Left kidney (tissue), 1 donor: ENCODE measurements at regions not wholly inside any gene's neighbourhood (a gene's known extent, or its start where the extent isn't known, plus 50 kb on each side); places are given as distances from the start of the nearest gene placed in this dataset.
"Not testable (repeated sequence)": the region's sequence is repeated elsewhere in the genome, so short reads cannot be mapped to it uniquely, and the experiment has no call there.

Experiments
- DNase-seq: peaks from one replicate; pipeline ENCODE4 v3.0.0-alpha.2; 2013

DNA sequence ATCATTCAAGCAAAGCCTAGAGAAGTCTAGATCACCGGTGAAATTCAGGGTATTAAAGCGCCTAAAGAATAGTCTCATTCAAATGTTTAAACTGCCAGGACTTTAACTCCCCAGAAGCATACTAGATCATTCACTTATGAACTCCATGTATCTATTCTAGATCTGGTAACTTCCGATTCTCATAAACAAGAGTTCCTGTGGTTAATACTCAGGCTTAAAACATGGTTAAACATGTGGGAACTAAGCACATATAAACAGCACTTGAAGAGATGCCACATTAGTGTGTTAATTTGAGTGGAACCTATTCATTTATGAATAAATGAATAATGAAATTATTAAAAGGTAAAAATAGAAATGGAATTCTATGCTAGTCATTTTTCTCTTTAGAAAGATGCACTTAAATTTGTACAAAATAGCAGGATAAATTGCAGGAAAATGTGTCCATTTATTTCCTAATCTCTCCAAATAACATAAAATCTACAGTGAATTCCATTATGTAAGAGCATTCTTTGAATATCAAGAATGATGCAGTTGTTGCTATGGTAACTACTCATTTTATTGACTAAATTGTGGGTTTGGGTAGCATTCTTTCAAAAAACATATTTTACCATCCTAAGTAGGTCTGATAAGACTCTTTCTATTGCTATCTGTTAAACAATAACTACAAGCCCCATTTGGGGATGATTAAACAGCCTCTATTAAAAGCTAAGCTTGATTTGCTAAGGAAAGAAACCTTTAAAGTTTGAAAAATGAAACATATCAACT is 147.6 kb upstream of the TMEM168 start:
- DNase-seq = no peak

DNA sequence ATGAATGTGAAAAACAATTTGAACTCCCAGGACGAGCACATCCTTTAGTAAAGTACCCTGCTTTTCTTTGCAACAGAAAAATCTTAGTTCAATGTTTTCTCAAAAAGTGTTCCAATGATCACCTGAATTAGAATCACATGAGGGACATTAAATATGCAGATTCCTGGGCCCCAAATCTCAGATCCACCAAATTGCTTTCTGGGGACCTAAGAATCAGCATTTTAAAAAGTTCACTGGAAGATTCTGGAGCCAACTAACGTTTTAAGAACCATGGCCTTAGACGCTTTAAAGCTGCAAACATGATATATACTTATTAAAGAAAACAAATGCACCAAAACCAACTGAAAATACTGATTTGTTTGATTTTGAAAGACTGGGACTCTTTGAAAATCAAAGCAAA is 143.4 kb upstream of the TMEM168 start:
- no peak for DNase-seq

DNA sequence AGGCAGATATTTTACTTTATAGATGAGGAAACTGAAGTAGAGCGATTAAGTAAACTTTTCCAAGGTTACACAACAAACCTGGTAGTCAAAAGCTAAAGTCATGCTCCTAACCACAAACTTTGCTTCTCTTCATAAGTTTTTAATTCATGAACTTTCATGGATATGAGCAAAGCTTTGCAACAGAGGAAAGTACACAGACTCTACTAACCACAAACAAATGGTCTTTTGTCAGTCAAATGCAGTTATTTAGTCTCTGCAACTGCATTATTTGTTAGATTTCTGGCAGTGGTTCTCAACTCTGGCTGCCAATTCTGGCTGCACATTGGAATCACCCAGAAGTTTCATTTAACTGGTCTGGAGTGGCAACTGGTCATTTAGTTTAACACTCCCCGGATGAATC is 140.6 kb upstream of the TMEM168 start:
- DNase-seq = no peak

- no peak for DNase-seq
Measured at GRCh38 chr7:112929421-112929820, 139.2 kb upstream of the TMEM168 start.

GRCh38 chr7:112926018-112926417 is 135.8 kb upstream of the TMEM168 start:
- no peak for DNase-seq

- DNase-seq = not testable (repeated sequence)
Measured at GRCh38 chr7:112922546-112922945, 132.4 kb upstream of the TMEM168 start.

DNA sequence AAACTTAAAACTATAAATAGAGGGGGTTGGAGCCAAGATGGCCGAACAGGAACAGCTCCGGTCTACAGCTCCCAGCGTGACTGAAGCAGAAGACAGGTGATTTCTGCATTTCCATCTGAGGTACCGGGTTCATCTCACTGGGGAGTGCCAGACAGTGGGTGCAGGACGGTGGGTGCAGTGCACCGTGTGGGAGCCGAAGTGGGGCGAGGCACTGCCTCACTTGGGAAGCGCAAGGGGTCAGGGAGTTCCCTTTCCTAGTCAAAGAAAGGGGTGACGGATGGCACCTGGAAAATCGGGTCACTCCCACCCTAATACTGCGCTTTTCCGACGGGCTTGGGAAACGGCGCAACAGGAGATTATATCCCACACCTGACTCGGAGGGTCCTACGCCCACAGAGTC is 126.2 kb upstream of the TMEM168 start:
- not testable (repeated sequence) for DNase-seq

- no peak for DNase-seq
Measured at GRCh38 chr7:112908086-112908485, 117.9 kb upstream of the TMEM168 start.

- DNase-seq = no peak
Measured at GRCh38 chr7:112907658-112908057, 117.5 kb upstream of the TMEM168 start.

GRCh38 chr7:112905950-112906349 is 115.8 kb upstream of the TMEM168 start:
- DNase-seq = no peak

- DNase-seq = no peak
Measured at GRCh38 chr7:112905413-112905812, 115.2 kb upstream of the TMEM168 start.

DNA sequence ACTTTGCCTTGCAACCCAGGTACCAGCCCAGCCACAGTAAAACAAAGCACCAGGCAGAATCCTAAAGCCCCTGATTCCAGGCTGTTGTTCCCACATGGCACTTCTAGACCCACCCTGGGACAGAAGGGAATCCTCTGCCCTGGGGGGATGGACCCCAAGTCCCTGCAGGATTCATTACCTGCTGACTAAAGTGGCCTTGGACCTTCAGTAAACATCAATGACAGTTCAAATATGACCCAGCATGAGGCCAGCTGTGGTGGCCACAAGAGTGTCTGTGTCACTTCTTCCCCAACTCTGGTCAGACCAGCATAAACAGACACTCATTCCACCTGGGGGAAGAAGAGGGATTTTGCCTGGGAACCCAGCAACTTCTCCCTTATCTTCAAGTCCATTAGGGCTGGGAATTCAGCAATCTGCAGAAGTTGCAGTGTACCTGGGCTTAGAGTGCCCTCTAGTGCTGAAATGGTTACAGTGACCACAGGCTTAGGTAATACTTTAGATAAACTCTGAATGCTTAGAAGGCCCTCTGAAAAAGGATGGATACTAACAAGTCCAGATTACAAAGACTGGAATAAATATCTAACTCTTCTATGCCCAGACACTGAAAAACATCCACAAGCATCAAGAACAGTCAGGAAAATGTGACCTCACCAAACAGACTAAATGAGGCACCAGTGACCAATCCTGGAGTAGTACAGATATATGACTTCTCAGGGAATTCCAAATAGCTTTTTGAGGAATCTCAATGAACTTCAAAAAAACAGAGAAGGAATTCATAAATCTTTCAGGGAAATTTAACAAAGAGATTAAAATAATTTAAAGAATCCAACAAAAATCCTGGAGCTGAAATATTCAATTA is 108.5 kb upstream of the TMEM168 start:
- DNase-seq = peak; percentile 18

DNA sequence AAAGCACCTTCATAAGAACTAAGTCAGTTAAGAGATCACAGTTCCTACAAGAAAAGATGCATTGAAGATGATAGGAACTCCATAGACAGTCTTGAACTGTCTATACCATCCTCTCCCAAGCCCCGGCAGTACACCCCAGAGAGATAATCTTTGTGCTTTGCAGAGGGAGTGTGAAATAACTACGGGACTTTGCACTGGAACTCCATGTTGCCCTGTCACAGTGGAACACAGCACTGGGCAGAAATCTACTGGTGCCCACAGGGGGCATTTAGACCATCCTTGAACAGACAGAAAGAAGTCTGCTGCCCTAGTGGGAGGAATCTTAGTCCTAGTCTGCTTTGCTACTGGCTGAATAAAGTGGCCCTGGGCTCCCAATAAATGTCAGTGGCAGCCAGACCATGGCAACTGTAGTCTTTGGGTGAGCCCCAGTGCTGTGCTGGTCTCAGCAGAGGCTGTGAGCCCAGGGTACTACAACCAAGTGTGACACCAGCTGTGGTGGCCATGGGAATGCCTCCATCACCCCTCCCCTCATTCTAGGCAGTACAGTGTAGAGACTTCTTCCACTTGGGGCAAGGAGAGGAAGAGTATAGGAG is 107.7 kb upstream of the TMEM168 start:
- no peak for DNase-seq

GRCh38 chr7:112896026-112896601 is 105.9 kb upstream of the TMEM168 start:
- DNase-seq = no peak

- DNase-seq = no peak
Measured at GRCh38 chr7:112892263-112892662, 102.1 kb upstream of the TMEM168 start.

- no peak for DNase-seq
Measured at GRCh38 chr7:112891698-112892097, 101.5 kb upstream of the TMEM168 start.

DNA sequence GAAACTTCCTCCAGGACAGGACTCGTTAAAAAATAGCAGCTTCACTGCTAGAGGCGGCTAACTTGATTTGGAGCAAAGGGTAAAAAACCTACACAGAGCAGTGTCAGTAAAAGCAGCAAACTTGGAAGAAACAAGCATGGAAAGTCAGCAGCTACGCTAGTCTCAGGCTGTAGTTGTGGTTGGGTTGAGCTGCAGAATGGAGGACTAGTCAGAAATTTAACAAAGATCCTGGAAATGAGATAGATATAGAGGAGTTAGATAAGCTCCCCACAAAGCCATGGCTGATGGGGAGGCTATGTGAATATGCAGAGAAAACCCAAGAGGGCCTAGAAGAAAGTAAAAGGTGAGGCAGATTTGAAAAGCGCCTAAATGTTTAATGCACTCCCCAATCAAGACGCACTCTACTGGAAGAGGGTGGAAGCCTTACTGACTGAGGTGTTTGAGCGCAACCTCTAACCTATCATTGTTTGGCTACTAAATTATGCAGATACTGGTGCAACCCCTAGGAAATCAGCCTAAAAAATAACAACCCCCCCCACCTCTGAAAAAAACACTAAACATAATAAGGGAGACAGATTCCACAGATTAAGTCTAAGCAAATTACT is 99.7 kb upstream of the TMEM168 start:
- DNase-seq = no peak

DNA sequence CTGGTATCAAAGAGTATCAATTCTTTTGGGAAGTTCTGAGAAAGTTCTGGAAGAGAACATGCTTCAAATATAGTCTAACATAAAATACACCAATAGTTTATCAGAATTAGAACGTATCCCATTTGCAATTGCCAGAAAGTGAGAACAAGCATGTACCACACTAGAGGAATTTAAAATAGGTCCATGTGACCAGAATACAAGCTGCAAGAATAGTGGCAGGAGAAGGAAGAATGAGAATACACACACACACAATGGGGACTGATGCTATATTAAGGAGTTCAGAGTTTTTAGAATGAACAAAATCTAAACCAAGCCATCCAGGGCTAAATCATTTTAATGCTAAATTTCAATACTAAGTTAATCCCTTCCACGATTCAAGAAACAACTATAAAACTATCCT is 99.1 kb upstream of the TMEM168 start:
- DNase-seq = no peak

DNA sequence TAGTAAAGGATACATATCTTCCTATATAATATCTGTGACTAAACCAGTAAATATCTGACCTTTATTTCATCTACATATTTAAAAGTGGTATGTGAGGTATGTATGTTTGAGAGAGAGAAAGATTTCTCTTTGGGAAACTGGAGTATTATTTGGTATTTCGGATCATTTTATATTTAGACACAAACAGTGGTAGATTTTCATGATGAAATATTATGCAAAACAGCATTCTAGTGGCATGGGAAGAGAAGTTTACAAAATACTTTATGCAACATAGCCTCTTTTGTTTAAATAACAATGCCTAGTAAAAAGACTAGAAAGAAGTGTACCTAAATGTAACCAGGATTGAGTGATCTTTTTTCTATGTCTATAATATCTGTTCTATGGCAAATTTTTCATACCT is 98.6 kb upstream of the TMEM168 start:
- no peak for DNase-seq

DNA sequence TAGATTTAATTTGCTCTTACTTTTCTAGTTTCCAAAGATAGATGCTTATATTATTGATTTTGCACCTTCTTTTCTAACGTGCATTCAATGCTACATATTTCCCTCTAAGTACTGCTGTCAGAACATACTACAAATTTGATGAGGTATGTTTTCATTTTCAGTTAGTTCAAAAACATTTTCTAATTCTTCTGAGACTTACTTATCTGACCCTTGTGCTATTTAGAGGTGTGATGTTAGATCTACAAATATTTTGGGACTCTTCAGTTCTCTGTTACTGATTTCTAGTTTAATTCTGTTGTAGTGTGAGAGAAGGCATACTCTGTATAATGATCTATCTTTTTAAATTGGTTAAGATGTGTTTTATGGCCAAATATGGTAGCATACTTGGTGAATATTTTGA is 97.8 kb upstream of the TMEM168 start:
- DNase-seq = no peak

- no peak for DNase-seq
Measured at GRCh38 chr7:112887337-112887736, 97.1 kb upstream of the TMEM168 start.

GRCh38 chr7:112886208-112886607 is 96.0 kb upstream of the TMEM168 start:
- peak; percentile 35 for DNase-seq
